ENCODE measurements at regions not wholly inside any gene's neighbourhood (a gene's known extent, or its start where the extent isn't known, plus 50 kb on each side); places are given as distances from the start of the nearest gene placed in this dataset.
"Not testable (repeated sequence)": the region's sequence is repeated elsewhere in the genome, so short reads cannot be mapped to it uniquely, and the experiment has no call there.

- TF ChIP-seq POU2F2 (IDR thresholded peaks at IDR 0.05; ENCODE audit: low read depth, low read length) (no peak), PAX5 (IDR thresholded peaks at IDR 0.05; ENCODE audit: insufficient read depth, low read length, severe bottlenecking) (no peak), TAF1 (IDR thresholded peaks at IDR 0.05; ENCODE audit: low read depth, low read length) (no peak), SPI1 (IDR thresholded peaks at IDR 0.05; ENCODE audit: low read depth, low read length) (no peak), POLR2A (IDR thresholded peaks at IDR 0.05; ENCODE audit: low read depth, low read length) (no peak), POLR2AphosphoS5 (IDR thresholded peaks at IDR 0.05; ENCODE audit: low read depth, low read length) (no peak)
- DNase-seq (ENCODE audit: insufficient read length, low spot score) (no peak), FAIRE-seq (no peak)
These were observed 150.0 kb upstream of the BET1 start for GRCh38 chr7:94154182-94154581.

GRCh38 chr7:94154858-94155257, 150.7 kb upstream of the BET1 start:
- FAIRE-seq (no peak), DNase-seq (ENCODE audit: insufficient read length, low spot score) (no peak)
- TF ChIP-seq TAF1 (IDR thresholded peaks at IDR 0.05; ENCODE audit: low read depth, low read length) (no peak), SPI1 (IDR thresholded peaks at IDR 0.05; ENCODE audit: low read depth, low read length) (peak; percentile 68), POU2F2 (IDR thresholded peaks at IDR 0.05; ENCODE audit: low read depth, low read length) (no peak), PAX5 (IDR thresholded peaks at IDR 0.05; ENCODE audit: insufficient read depth, low read length, severe bottlenecking) (no peak)

DNA sequence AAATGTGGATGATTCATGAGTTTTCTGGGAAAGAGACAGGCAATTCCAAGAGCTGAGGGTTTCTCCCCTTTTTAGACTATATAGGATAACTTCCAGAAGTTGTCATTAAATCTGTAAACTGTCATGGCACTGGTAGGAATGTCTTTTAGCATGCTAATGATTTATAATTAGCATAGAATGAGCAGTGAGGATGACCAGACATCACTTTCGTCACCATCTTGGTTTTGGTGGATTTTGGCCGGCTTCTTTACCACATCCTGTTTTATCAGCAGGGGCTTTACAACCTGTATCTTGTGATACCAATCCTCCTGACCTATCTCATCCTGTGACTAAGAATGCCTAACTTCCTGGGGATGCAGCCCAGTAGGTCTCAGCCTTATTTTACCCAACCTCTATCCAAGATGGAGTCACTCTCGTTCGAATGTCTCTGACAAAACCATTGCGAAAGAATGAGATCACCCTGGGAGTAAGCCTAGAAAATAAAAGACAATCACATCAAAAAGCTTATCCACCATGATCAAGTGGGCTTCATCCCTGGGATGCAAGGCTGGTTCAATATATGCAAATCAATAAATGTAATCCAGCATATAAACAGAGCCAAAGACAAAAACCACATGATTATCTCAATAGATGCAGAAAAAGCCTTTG, 153.6 kb upstream of the BET1 start:
- FAIRE-seq; DNase-seq (ENCODE audit: insufficient read length, low spot score): not testable (repeated sequence)

DNA sequence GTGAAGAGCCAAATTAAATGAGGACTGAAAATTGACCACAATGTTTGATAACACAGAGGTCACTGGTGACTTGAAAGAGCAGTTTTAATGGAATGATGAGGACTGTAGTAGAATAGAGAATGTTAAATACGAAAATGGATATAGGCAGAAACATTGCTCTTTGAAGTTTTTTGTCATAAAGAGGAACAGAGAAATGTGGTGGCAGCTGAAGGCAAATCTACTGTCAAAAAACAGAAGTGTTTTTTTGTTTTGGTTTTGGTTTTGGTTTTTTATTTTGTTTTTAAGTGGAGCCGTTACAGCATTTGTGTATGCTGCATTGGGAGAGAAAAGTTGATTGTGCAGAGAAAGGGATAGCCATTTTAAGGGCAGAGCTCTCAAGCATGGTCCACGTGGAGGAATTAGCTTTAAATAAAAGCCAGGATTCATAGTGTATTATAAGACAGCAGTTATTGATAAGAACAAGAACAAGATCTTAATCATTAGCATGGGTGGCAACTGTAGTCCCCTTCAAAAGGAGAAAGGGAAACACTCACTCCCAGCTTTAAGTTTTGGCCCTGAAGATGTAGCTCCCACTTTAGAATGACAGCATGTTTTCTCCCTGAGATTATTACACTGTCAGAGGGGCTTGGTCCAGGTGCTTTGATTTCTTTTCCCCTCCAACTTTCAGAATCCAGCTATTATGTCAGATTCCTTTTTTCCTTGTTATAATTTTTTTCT, 156.7 kb upstream of the BET1 start:
- TF ChIP-seq SPI1 (IDR thresholded peaks at IDR 0.05; ENCODE audit: low read depth, low read length) (peak; percentile 99), PAX5 (IDR thresholded peaks at IDR 0.05; ENCODE audit: insufficient read depth, low read length, severe bottlenecking) (no peak), POLR2AphosphoS5 (IDR thresholded peaks at IDR 0.05; ENCODE audit: low read depth, low read length) (no peak), TAF1 (IDR thresholded peaks at IDR 0.05; ENCODE audit: low read depth, low read length) (no peak), POLR2A (IDR thresholded peaks at IDR 0.05; ENCODE audit: low read depth, low read length) (no peak), POU2F2 (IDR thresholded peaks at IDR 0.05; ENCODE audit: low read depth, low read length) (no peak)
- FAIRE-seq = peak; percentile 66
- no peak for DNase-seq (ENCODE audit: insufficient read length, low spot score)

DNA sequence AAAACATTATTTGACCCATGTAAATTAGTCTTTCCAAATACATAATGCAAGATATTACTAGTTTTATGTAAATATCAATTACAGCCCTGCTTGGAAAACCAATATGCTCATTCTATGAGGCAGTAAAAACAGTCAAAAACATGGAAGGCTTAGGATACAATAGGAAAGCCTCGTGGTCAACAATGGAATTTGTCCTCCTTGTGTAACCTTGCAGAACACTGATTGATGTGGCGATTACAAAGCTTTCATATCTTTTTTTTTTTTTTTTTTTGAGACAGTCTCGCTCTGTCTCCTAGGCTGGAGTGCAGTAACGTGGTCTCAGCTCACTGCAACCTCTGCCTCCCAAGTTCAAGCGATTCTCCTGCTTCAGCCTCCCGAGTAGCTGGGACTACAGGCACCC, 157.3 kb upstream of the BET1 start:
- FAIRE-seq = no peak
- no peak for TF ChIP-seq TAF1 (IDR thresholded peaks at IDR 0.05; ENCODE audit: low read depth, low read length)
- DNase-seq (ENCODE audit: insufficient read length, low spot score) = no peak

- TF ChIP-seq POLR2A (IDR thresholded peaks at IDR 0.05; ENCODE audit: low read depth, low read length) (no peak), POU2F2 (IDR thresholded peaks at IDR 0.05; ENCODE audit: low read depth, low read length) (no peak), SPI1 (IDR thresholded peaks at IDR 0.05; ENCODE audit: low read depth, low read length) (no peak), TAF1 (IDR thresholded peaks at IDR 0.05; ENCODE audit: low read depth, low read length) (no peak), PAX5 (IDR thresholded peaks at IDR 0.05; ENCODE audit: insufficient read depth, low read length, severe bottlenecking) (no peak), POLR2AphosphoS5 (IDR thresholded peaks at IDR 0.05; ENCODE audit: low read depth, low read length) (no peak)
- FAIRE-seq = no peak
These were observed 165.5 kb upstream of the BET1 start for GRCh38 chr7:94169682-94170081.

DNA sequence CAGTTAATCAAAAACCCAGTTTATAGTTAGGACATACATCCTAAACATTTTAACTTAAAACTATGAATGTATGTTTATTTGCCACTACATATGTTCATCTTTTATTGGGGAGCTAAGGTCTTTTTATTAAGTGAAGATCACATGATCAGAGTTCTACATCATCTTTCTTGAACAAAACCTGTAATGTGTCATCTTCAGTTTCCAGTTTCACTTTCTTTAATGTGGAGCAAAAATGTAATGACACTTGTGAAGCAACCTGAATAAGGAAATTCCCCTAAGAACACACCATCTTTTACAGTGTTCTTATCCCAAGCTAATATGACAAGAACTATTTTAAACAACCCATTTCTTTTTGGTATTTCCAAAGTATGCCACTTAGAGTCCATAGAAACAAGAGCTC, 166.7 kb upstream of the BET1 start:
- FAIRE-seq = no peak

More at GRCh38 chr7:94169682-94170081, 165.5 kb upstream of the BET1 start:
- no peak for DNase-seq (ENCODE audit: insufficient read length, low spot score)

GRCh38 chr7:94173436-94173835, 169.3 kb upstream of the BET1 start:
- TF ChIP-seq TAF1 (IDR thresholded peaks at IDR 0.05; ENCODE audit: low read depth, low read length) = no peak
- no peak for TF ChIP-seq SPI1 (IDR thresholded peaks at IDR 0.05; ENCODE audit: low read depth, low read length)
- TF ChIP-seq POLR2A (IDR thresholded peaks at IDR 0.05; ENCODE audit: low read depth, low read length) = no peak
- no peak for TF ChIP-seq POU2F2 (IDR thresholded peaks at IDR 0.05; ENCODE audit: low read depth, low read length)
- no peak for TF ChIP-seq POLR2AphosphoS5 (IDR thresholded peaks at IDR 0.05; ENCODE audit: low read depth, low read length)
- TF ChIP-seq PAX5 (IDR thresholded peaks at IDR 0.05; ENCODE audit: insufficient read depth, low read length, severe bottlenecking) = no peak
- DNase-seq (ENCODE audit: insufficient read length, low spot score) (no peak), FAIRE-seq (no peak)

More for the DNA sequence above, 166.7 kb upstream of the BET1 start:
- no peak for DNase-seq (ENCODE audit: insufficient read length, low spot score)
- TF ChIP-seq TAF1 (IDR thresholded peaks at IDR 0.05; ENCODE audit: low read depth, low read length) = no peak
- no peak for TF ChIP-seq POLR2AphosphoS5 (IDR thresholded peaks at IDR 0.05; ENCODE audit: low read depth, low read length)
- no peak for TF ChIP-seq SPI1 (IDR thresholded peaks at IDR 0.05; ENCODE audit: low read depth, low read length)
- TF ChIP-seq POLR2A (IDR thresholded peaks at IDR 0.05; ENCODE audit: low read depth, low read length) = no peak
- TF ChIP-seq PAX5 (IDR thresholded peaks at IDR 0.05; ENCODE audit: insufficient read depth, low read length, severe bottlenecking) = no peak
- no peak for TF ChIP-seq POU2F2 (IDR thresholded peaks at IDR 0.05; ENCODE audit: low read depth, low read length)

- DNase-seq (ENCODE audit: insufficient read length, low spot score) (no peak), FAIRE-seq (no peak)
- TF ChIP-seq POLR2AphosphoS5 (IDR thresholded peaks at IDR 0.05; ENCODE audit: low read depth, low read length) (no peak), SPI1 (IDR thresholded peaks at IDR 0.05; ENCODE audit: low read depth, low read length) (no peak), PAX5 (IDR thresholded peaks at IDR 0.05; ENCODE audit: insufficient read depth, low read length, severe bottlenecking) (no peak), POU2F2 (IDR thresholded peaks at IDR 0.05; ENCODE audit: low read depth, low read length) (no peak), TAF1 (IDR thresholded peaks at IDR 0.05; ENCODE audit: low read depth, low read length) (no peak), POLR2A (IDR thresholded peaks at IDR 0.05; ENCODE audit: low read depth, low read length) (no peak)
These were observed 170.2 kb upstream of the BET1 start for GRCh38 chr7:94174375-94174774.

GRCh38 chr7:94174956-94175355, 170.8 kb upstream of the BET1 start:
- TF ChIP-seq POLR2A (IDR thresholded peaks at IDR 0.05; ENCODE audit: low read depth, low read length) = no peak
- DNase-seq (ENCODE audit: insufficient read length, low spot score) (no peak), FAIRE-seq (no peak)

Data from GM12891 (cell line).